Immature natural killer cell (primary cell): ENCODE measurements at regions not wholly inside any gene's neighbourhood (a gene's known extent, or its start where the extent isn't known, plus 50 kb on each side); places are given as distances from the start of the nearest gene placed in this dataset.
"Not testable (repeated sequence)": the region's sequence is repeated elsewhere in the genome, so short reads cannot be mapped to it uniquely, and the experiment has no call there.

Experiments used
- DNase-seq, 3 donors: peaks; one replicate each; pipeline ENCODE4 v3.0.0; 2022; ENCODE audit warnings: mixed read lengths in 1 of 3
- H3K27ac Mint-ChIP-seq, 6 donors: one replicate each; pipeline ENCODE4 v1.8.0; 2020; ENCODE audit warnings: mixed read lengths in 6 of 6, mild to moderate bottlenecking in 5 of 6, inconsistent platforms in 4 of 6, moderate library complexity in 3 of 6
- H3K27me3 Mint-ChIP-seq, 3 donors: one replicate each; pipeline ENCODE4 v1.8.0; 2020 to 2021; ENCODE audit warnings: low read depth in 3 of 3, mild to moderate bottlenecking in 3 of 3, mixed read lengths in 3 of 3, moderate library complexity in 3 of 3, inconsistent platforms in 1 of 3
- H3K36me3 Mint-ChIP-seq, 3 donors: one replicate each; pipeline ENCODE4 v1.8.0; 2020; ENCODE audit warnings: mixed read lengths in 3 of 3, inconsistent platforms in 2 of 3, mild to moderate bottlenecking in 2 of 3
- H3K4me1 Mint-ChIP-seq, 2 donors: one replicate each; pipeline ENCODE4 v1.8.0; 2020; ENCODE audit warnings: inconsistent platforms in 2 of 2, mild to moderate bottlenecking in 2 of 2, mixed read lengths in 2 of 2, moderate library complexity in 1 of 2
- H3K4me3 Mint-ChIP-seq, 5 donors: one replicate each; pipeline ENCODE4 v1.8.0; 2020; ENCODE audit warnings: mild to moderate bottlenecking in 5 of 5, mixed read lengths in 5 of 5, inconsistent platforms in 3 of 5, moderate library complexity in 3 of 5
- H3K9me3 Mint-ChIP-seq, 6 donors: one replicate each; pipeline ENCODE4 v1.8.0; 2020; ENCODE audit warnings: mild to moderate bottlenecking in 6 of 6, mixed read lengths in 6 of 6, inconsistent platforms in 4 of 6, moderate library complexity in 3 of 6

DNA sequence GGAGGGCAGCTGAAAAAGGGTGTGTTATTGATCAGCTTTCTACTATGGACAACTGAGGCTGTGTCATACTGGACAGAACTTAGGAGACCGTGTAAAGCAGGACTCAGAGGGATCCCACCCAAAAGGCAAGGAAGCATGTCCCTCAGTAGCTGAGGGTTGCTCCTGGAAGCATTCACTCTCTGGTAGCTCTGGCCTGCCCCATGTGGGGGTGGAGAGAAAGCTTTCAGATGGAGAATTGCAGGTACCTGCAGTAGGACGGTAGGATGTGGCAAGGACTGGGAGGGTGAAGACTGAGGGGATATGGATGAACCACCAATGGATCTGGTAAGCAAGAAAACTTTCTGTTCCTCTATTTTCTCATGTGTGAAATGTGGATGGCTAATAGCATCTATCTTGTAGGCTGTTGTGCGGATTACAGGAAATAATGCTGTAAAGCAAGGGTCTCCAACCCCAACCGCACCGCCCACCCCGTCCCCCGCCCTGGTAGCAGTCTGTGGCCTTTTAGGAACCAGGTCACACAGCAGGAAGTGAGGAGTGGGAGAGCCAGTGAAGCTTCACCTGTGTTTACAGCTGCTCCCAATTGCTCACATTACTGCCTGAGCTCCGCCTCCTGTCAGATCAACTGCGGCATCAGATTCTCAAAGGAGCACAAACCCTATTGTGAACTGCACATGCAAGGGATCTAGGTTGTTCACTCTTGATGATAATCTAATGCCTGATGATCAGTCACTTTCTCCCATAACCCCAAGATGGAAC, 157.7 kb upstream of the PROK2 start:
- H3K27ac Mint-ChIP-seq: no peak overlapping the region
- no peak for DNase-seq
- peaks cover 3 to 7% (median 5%) of the 10 kb centered on the region in 3 donors for H3K27me3 Mint-ChIP-seq
- H3K4me1 Mint-ChIP-seq: no peaks in the 10 kb centered on the region
- H3K36me3 Mint-ChIP-seq: no peaks in the 10 kb centered on the region
- no peak overlapping the region for H3K4me3 Mint-ChIP-seq
- H3K9me3 Mint-ChIP-seq: no peaks in the 10 kb centered on the region

DNA sequence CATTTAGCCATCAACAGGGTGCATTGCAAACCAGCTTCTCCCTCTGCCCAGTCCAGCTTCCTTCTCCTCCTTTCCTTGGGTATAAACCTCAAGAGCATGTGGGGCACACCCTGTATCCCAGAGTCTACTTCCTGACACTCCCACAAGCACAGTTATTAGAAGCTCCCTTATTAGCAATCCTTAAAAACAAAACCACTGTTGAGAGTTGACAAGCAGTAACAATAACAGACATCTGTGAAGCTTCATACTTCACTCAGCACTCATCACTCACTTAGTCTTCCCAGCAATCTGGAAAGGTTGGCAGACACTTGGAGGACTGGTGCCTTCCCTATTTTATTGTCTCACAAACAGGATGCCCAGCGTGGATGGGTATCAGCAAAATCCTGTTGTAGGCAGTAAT, 155.5 kb upstream of the PROK2 start:
- Mint-ChIP-seq H3K4me1 (no peaks in the 10 kb centered on the region), H3K27me3 (peaks cover 2 to 5% (median 3%) of the 10 kb centered on the region in 3 donors), H3K9me3 (no peaks in the 10 kb centered on the region), H3K4me3 (no peak overlapping the region), H3K36me3 (no peaks in the 10 kb centered on the region), H3K27ac (no peak overlapping the region)
- no peak for DNase-seq

GRCh38 chr3:71938081-71938480, 153.1 kb upstream of the PROK2 start:
- not testable (repeated sequence) for H3K4me3 Mint-ChIP-seq, H3K27ac Mint-ChIP-seq, H3K36me3 Mint-ChIP-seq, H3K27me3 Mint-ChIP-seq, DNase-seq, H3K4me1 Mint-ChIP-seq, H3K9me3 Mint-ChIP-seq

GRCh38 chr3:71936681-71937080, 151.7 kb upstream of the PROK2 start:
- Mint-ChIP-seq H3K27ac (no peak overlapping the region), H3K27me3 (peaks cover 0 to 5% (median 0%) of the 10 kb centered on the region in 3 donors), H3K36me3 (no peaks in the 10 kb centered on the region), H3K4me1 (no peaks in the 10 kb centered on the region), H3K9me3 (no peaks in the 10 kb centered on the region), H3K4me3 (no peak overlapping the region)
- no peak for DNase-seq

GRCh38 chr3:71934520-71935270, 149.7 kb upstream of the PROK2 start:
- no peak for DNase-seq
- Mint-ChIP-seq H3K27ac (no peak overlapping the region), H3K36me3 (no peaks in the 10 kb centered on the region), H3K4me3 (no peak overlapping the region), H3K9me3 (no peaks in the 10 kb centered on the region), H3K27me3 (peaks cover 0 to 9% (median 0%) of the 10 kb centered on the region in 3 donors), H3K4me1 (no peaks in the 10 kb centered on the region)

GRCh38 chr3:71931922-71932321, 147.0 kb upstream of the PROK2 start:
- DNase-seq: no peak
- Mint-ChIP-seq H3K27me3 (peaks cover 0 to 11% (median 0%) of the 10 kb centered on the region in 3 donors), H3K27ac (no peak overlapping the region), H3K9me3 (no peaks in the 10 kb centered on the region), H3K36me3 (no peaks in the 10 kb centered on the region), H3K4me3 (no peak overlapping the region), H3K4me1 (no peaks in the 10 kb centered on the region)

- no peak overlapping the region for H3K27ac Mint-ChIP-seq
- H3K36me3 Mint-ChIP-seq: no peaks in the 10 kb centered on the region
- no peaks in the 10 kb centered on the region for H3K9me3 Mint-ChIP-seq
- H3K4me3 Mint-ChIP-seq: no peak overlapping the region
- H3K27me3 Mint-ChIP-seq: peaks cover 0 to 13% (median 0%) of the 10 kb centered on the region in 3 donors
- DNase-seq: no peak
- no peaks in the 10 kb centered on the region for H3K4me1 Mint-ChIP-seq
Observed at GRCh38 chr3:71930056-71930991, 145.4 kb upstream of the PROK2 start.

GRCh38 chr3:71928212-71928611, 143.3 kb upstream of the PROK2 start:
- H3K9me3 Mint-ChIP-seq: no peaks in the 10 kb centered on the region
- H3K4me1 Mint-ChIP-seq: no peaks in the 10 kb centered on the region
- no peak overlapping the region for H3K27ac Mint-ChIP-seq
- H3K36me3 Mint-ChIP-seq: no peaks in the 10 kb centered on the region
- peaks cover 0 to 13% (median 0%) of the 10 kb centered on the region in 3 donors for H3K27me3 Mint-ChIP-seq
- no peak for DNase-seq
- no peak overlapping the region for H3K4me3 Mint-ChIP-seq

DNA sequence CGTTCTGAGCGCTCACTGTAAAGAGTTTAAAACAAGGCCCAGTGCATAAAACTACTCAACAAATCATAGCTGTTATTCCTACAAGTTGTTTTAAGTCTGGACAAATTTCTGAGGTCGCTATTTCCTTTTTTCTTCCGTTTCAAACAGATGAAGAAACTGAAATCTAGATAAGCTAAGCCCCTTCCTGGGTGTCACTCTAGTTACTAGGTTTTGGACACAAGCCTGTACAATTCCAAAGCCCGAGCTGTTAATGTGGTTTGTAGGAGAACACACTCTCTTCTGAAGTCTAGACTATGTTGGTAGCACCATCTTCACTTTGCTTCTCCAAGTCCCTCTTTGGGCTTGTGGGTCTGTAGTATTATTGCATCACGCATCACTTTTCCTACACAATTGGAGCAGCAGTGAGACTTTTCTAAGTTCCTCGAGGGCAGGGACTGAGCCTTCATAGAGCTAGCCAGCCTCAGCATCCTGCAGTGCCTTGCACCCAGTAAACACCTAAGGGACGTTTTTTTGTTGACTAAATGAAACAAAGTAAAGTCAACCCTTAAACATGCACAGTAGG, 142.6 kb upstream of the PROK2 start:
- H3K36me3 Mint-ChIP-seq: no peaks in the 10 kb centered on the region
- H3K4me1 Mint-ChIP-seq: no peaks in the 10 kb centered on the region
- H3K9me3 Mint-ChIP-seq: no peaks in the 10 kb centered on the region
- H3K4me3 Mint-ChIP-seq: no peak overlapping the region
- DNase-seq: no peak
- no peak overlapping the region for H3K27ac Mint-ChIP-seq
- H3K27me3 Mint-ChIP-seq: peaks cover 0 to 13% (median 0%) of the 10 kb centered on the region in 3 donors

DNA sequence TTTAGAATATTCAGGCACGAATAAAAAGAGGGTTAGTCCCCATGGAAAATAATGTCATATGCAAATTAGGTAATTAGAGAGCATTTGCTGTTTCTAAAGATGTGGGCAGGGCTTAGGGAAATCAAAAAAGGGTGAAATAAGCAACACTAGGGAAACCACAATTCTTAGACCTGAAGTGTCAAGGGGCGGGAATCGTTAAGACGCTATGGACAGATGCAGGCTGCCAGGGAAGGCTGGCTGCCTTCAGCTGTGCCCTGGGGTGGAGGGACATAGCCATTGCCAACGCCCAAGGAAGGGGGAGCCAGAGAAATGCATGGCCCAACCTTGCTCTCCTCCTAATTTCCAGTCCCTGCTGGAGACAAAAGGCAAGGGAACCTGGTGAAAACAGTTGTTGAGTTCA, 141.7 kb upstream of the PROK2 start:
- H3K4me1 Mint-ChIP-seq: no peaks in the 10 kb centered on the region
- no peaks in the 10 kb centered on the region for H3K36me3 Mint-ChIP-seq
- H3K9me3 Mint-ChIP-seq: no peaks in the 10 kb centered on the region
- no peak overlapping the region for H3K4me3 Mint-ChIP-seq
- H3K27ac Mint-ChIP-seq: no peak overlapping the region
- peaks cover 0 to 16% (median 0%) of the 10 kb centered on the region in 3 donors for H3K27me3 Mint-ChIP-seq
- DNase-seq: no peak

DNA sequence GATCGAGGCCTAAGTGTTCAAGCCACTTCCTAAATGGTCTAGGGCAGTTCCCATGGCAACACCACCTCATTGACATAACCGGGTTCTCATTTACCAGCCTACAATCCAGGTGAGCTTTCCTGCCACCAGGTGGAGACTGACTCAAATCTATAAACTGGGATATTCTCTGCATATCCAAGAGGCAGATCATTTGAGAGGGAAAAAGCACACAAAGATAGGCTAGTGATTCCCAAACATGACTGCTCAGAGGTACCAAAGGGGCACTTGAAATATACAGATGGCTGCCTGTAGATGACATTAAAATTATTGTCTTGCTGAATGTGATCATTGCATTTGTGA, 141.3 kb upstream of the PROK2 start:
- Mint-ChIP-seq H3K4me1 (no peaks in the 10 kb centered on the region), H3K27me3 (peaks cover 0 to 16% (median 0%) of the 10 kb centered on the region in 3 donors), H3K27ac (no peak overlapping the region), H3K9me3 (no peaks in the 10 kb centered on the region), H3K36me3 (no peaks in the 10 kb centered on the region), H3K4me3 (no peak overlapping the region)
- no peak for DNase-seq

- H3K27me3 Mint-ChIP-seq: peaks cover 0 to 10% (median 0%) of the 10 kb centered on the region in 3 donors
- not testable (repeated sequence) for H3K27ac Mint-ChIP-seq, H3K4me1 Mint-ChIP-seq, H3K36me3 Mint-ChIP-seq, H3K9me3 Mint-ChIP-seq, H3K4me3 Mint-ChIP-seq, DNase-seq
Observed at GRCh38 chr3:71925511-71926261, 140.7 kb upstream of the PROK2 start.

DNA sequence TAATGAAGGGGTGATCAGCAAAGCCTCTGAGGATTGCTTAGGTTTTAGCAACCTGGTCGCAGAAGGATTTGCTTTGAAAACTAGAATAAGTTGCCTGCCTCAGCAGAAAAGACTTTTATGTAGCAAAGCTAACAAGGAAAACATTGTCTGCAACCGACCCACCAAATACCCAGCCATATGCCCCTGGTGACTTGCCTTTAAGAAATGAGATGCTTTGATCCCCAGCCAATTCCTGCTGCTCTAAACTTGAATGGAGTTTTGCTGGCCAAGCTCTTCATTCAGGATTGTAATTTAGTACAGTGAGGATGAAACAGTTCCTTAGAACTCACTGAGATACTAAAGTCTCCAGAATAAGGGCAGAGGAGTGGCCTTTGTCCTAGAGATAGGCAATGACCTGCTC, 139.8 kb upstream of the PROK2 start:
- no peak for DNase-seq
- Mint-ChIP-seq H3K36me3 (no peaks in the 10 kb centered on the region), H3K27ac (no peak overlapping the region), H3K4me3 (no peak overlapping the region), H3K27me3 (peaks cover 0 to 8% (median 0%) of the 10 kb centered on the region in 3 donors), H3K9me3 (no peaks in the 10 kb centered on the region), H3K4me1 (no peaks in the 10 kb centered on the region)
